ENCODE measurements at regions not wholly inside any gene's neighbourhood (a gene's known extent, or its start where the extent isn't known, plus 50 kb on each side); places are given as distances from the start of the nearest gene placed in this dataset.

GRCh38 chr1:234669499-234669898 lies 59.5 kb upstream of the IRF2BP2 start:
- peaks cover 7% of the 10 kb centered on the region for H3K36me3 Mint-ChIP-seq (ENCODE audit: low read depth)
- H3K27ac Mint-ChIP-seq, result no peak overlapping the region
- H3K9me3 Mint-ChIP-seq, result peaks cover 7% of the 10 kb centered on the region
- H3K4me1 Mint-ChIP-seq (ENCODE audit: low read depth), result no peaks in the 10 kb centered on the region
- DNase-seq, result no peak
- no peak for TF ChIP-seq CTCF (IDR thresholded peaks at IDR 0.05)
- peaks cover 2% of the 10 kb centered on the region; the same call in 1 of the 2 replicates for H3K27me3 Mint-ChIP-seq (ENCODE audit: insufficient read depth)
- no peak overlapping the region for H3K4me3 Mint-ChIP-seq

- peaks cover 2% of the 10 kb centered on the region; the same call in 1 of the 2 replicates for H3K27me3 Mint-ChIP-seq (ENCODE audit: insufficient read depth)
- no peaks in the 10 kb centered on the region for H3K4me1 Mint-ChIP-seq (ENCODE audit: low read depth)
- no peak overlapping the region for H3K4me3 Mint-ChIP-seq
- H3K36me3 Mint-ChIP-seq (ENCODE audit: low read depth), result peaks cover 7% of the 10 kb centered on the region
- peaks cover 7% of the 10 kb centered on the region for H3K9me3 Mint-ChIP-seq
- no peak for DNase-seq
- TF ChIP-seq CTCF (IDR thresholded peaks at IDR 0.05), result no peak
- H3K27ac Mint-ChIP-seq, result no peak overlapping the region
Measured at GRCh38 chr1:234668577-234668955, 58.6 kb upstream of the IRF2BP2 start.

GRCh38 chr1:234667600-234668576 lies 57.9 kb upstream of the IRF2BP2 start:
- Mint-ChIP-seq H3K36me3 (ENCODE audit: low read depth) (peaks cover 7% of the 10 kb centered on the region), H3K4me3 (no peak overlapping the region), H3K9me3 (peaks cover 7% of the 10 kb centered on the region), H3K27me3 (ENCODE audit: insufficient read depth) (peaks cover 3% of the 10 kb centered on the region; the same call in 1 of the 2 replicates), H3K4me1 (ENCODE audit: low read depth) (no peaks in the 10 kb centered on the region), H3K27ac (no peak overlapping the region)
- TF ChIP-seq CTCF (IDR thresholded peaks at IDR 0.05), result no peak
- no peak for DNase-seq

- peaks cover 3% of the 10 kb centered on the region for H3K27me3 Mint-ChIP-seq (ENCODE audit: insufficient read depth)
- TF ChIP-seq CTCF (IDR thresholded peaks at IDR 0.05), result no peak
- DNase-seq, result no peak
Measured at GRCh38 chr1:234666761-234667160, 56.8 kb upstream of the IRF2BP2 start.

GRCh38 chr1:234665975-234666605 lies 56.1 kb upstream of the IRF2BP2 start:
- DNase-seq, result no peak
- TF ChIP-seq CTCF (IDR thresholded peaks at IDR 0.05), result no peak
- H3K4me1 Mint-ChIP-seq (ENCODE audit: low read depth), result no peaks in the 10 kb centered on the region
- peaks cover 7% of the 10 kb centered on the region for H3K9me3 Mint-ChIP-seq
- H3K4me3 Mint-ChIP-seq, result no peak overlapping the region
- peaks cover 7% of the 10 kb centered on the region for H3K36me3 Mint-ChIP-seq (ENCODE audit: low read depth)
- no peak overlapping the region for H3K27ac Mint-ChIP-seq
- H3K27me3 Mint-ChIP-seq (ENCODE audit: insufficient read depth), result peaks cover 3% of the 10 kb centered on the region

More at GRCh38 chr1:234666761-234667160, 56.8 kb upstream of the IRF2BP2 start:
- H3K27ac Mint-ChIP-seq, result no peak overlapping the region
- no peak overlapping the region for H3K4me3 Mint-ChIP-seq
- H3K4me1 Mint-ChIP-seq (ENCODE audit: low read depth), result no peaks in the 10 kb centered on the region
- H3K36me3 Mint-ChIP-seq (ENCODE audit: low read depth), result peaks cover 7% of the 10 kb centered on the region
- peaks cover 7% of the 10 kb centered on the region for H3K9me3 Mint-ChIP-seq
